Ascending aorta (tissue), 2 donors: ENCODE measurements at regions not wholly inside any gene's neighbourhood (a gene's known extent, or its start where the extent isn't known, plus 50 kb on each side); places are given as distances from the start of the nearest gene placed in this dataset.

Experiments used
- DNase-seq, 2 donors: peaks; one replicate each; pipeline ENCODE4 v3.0.0-alpha.2; 2019; ENCODE audit warnings: low spot score in 2 of 2
- H3K27ac ChIP-seq, 2 donors: fragments of 200-600 bp; sonication (generic); one replicate each; pipeline ENCODE4 v1.5.1; 2016 to 2017; ENCODE audit warnings: mild to moderate bottlenecking in 1 of 2
- H3K27me3 ChIP-seq: fragments of 200-600 bp; sonication (generic); one replicate; pipeline ENCODE4 v1.5.1; 2017
- H3K36me3 ChIP-seq, 2 donors: fragments of 200-600 bp; sonication (generic); one replicate each; pipeline ENCODE4 v1.5.1; 2016
- H3K4me1 ChIP-seq, 2 donors: fragments of 200-600 bp; sonication (generic); one replicate each; pipeline ENCODE4 v1.5.1; 2016 to 2017; ENCODE audit warnings: mild to moderate bottlenecking in 1 of 2
- H3K4me3 ChIP-seq, 2 donors: fragments of 200-600 bp; sonication (generic); one replicate each; pipeline ENCODE4 v1.5.1; 2016 to 2017; ENCODE audit warnings: mild to moderate bottlenecking in 1 of 2
- H3K9me3 ChIP-seq, 2 donors: fragments of 200-600 bp; sonication (generic); one replicate each; pipeline ENCODE4 v1.5.1; 2016
- CTCF ChIP-seq, 3 experiments: fragments of 200-600 bp in 2 of 3; fragments of 450-650 bp in 1 of 3; sonication (generic) in 2 of 3; IDR thresholded peaks; one replicate each; pipeline ENCODE4 v1.5.1; 2016 to 2019; ENCODE audit warnings: antibody characterized with exemption in 3 of 3, mild to moderate bottlenecking in 1 of 3, moderate library complexity in 1 of 3
- intact Hi-C: fragments of 100-400 bp; cut with DNase I; formaldehyde crosslinking; loops from one replicate; pipeline ENCODE4 v1.15.1; 2023

GRCh38 chr21:35753308-35753707 lies 307.0 kb downstream of the SETD4 start:
- no peak for TF ChIP-seq CTCF (IDR thresholded peaks at IDR 0.05)
- Histone ChIP-seq H3K27ac (no peak overlapping the region), H3K36me3 (no peaks in the 10 kb centered on the region), H3K4me3 (no peak overlapping the region), H3K4me1 (no peaks in the 10 kb centered on the region), H3K9me3 (no peaks in the 10 kb centered on the region), H3K27me3 (no peaks in the 10 kb centered on the region)
- intact Hi-C loops, result no loop called here
- DNase-seq, result no peak

- H3K4me1 ChIP-seq, result no peaks in the 10 kb centered on the region
- TF ChIP-seq CTCF (IDR thresholded peaks at IDR 0.05), result no peak
- no peak for DNase-seq
- no peaks in the 10 kb centered on the region for H3K36me3 ChIP-seq
- no peaks in the 10 kb centered on the region for H3K9me3 ChIP-seq
- H3K27me3 ChIP-seq, result no peaks in the 10 kb centered on the region
- no peak overlapping the region for H3K4me3 ChIP-seq
- H3K27ac ChIP-seq, result no peak overlapping the region
- intact Hi-C loops, result no loop called here
These were observed 309.2 kb downstream of the SETD4 start for GRCh38 chr21:35751171-35751570.

- H3K27me3 ChIP-seq, result no peaks in the 10 kb centered on the region
- intact Hi-C loops, result no loop called here
- H3K36me3 ChIP-seq, result no peaks in the 10 kb centered on the region
- no peak overlapping the region for H3K4me3 ChIP-seq
- no peaks in the 10 kb centered on the region for H3K4me1 ChIP-seq
- no peak overlapping the region for H3K27ac ChIP-seq
- DNase-seq, result no peak
- no peak for TF ChIP-seq CTCF (IDR thresholded peaks at IDR 0.05)
- H3K9me3 ChIP-seq, result no peaks in the 10 kb centered on the region
These were observed 310.4 kb downstream of the SETD4 start for GRCh38 chr21:35749904-35750303.

- Histone ChIP-seq H3K27ac (no peak overlapping the region), H3K4me1 (no peaks in the 10 kb centered on the region), H3K36me3 (no peaks in the 10 kb centered on the region), H3K9me3 (no peaks in the 10 kb centered on the region), H3K4me3 (no peak overlapping the region), H3K27me3 (no peaks in the 10 kb centered on the region)
- intact Hi-C loops, result no loop called here
- no peak for TF ChIP-seq CTCF (IDR thresholded peaks at IDR 0.05)
- no peak for DNase-seq
These were observed 311.5 kb downstream of the SETD4 start for GRCh38 chr21:35748678-35749314.

GRCh38 chr21:35743571-35743970 lies 316.8 kb downstream of the SETD4 start:
- H3K27me3 ChIP-seq, result no peaks in the 10 kb centered on the region
- H3K4me1 ChIP-seq, result peaks cover 3 to 4% of the 10 kb centered on the region in 2 donors
- intact Hi-C loops, result no loop called here
- TF ChIP-seq CTCF (IDR thresholded peaks at IDR 0.05), result no peak
- no peak overlapping the region for H3K4me3 ChIP-seq
- no peak for DNase-seq
- H3K36me3 ChIP-seq, result no peaks in the 10 kb centered on the region
- H3K9me3 ChIP-seq, result peaks cover 0 to 9% of the 10 kb centered on the region in 2 donors
- H3K27ac ChIP-seq, result no peak overlapping the region
